HL-60 (cell line): ENCODE measurements at regions not wholly inside any gene's neighbourhood (a gene's known extent, or its start where the extent isn't known, plus 50 kb on each side); places are given as distances from the start of the nearest gene placed in this dataset.

Experiments used
- DNase-seq, 2 experiments: peaks; one replicate each; pipeline ENCODE4 v3.0.0-alpha.2; 2010 to 2020; ENCODE audit warnings: low read depth in 1 of 2, low spot score in 1 of 2
- H3K27ac ChIP-seq: fragments of 250-450 bp; sonication (Bioruptor Pico); replicated peaks from 2 replicates; pipeline ENCODE4 v1.5.1; 2020; ENCODE audit warnings: mild to moderate bottlenecking, moderate library complexity
- H3K27me3 ChIP-seq: fragments of 250-450 bp; sonication (Bioruptor Pico); 2 replicates; pipeline ENCODE4 v1.5.1; 2021; ENCODE audit warnings: mild to moderate bottlenecking, moderate library complexity; ENCODE audit not compliant: insufficient read depth, poor library complexity, severe bottlenecking
- H3K4me3 ChIP-seq: replicated peaks from 2 replicates; pipeline ENCODE4 v1.5.1; 2011; ENCODE audit warnings: mild to moderate bottlenecking, control low read depth, low read length; ENCODE audit not compliant: insufficient read depth
- CTCF ChIP-seq: IDR thresholded peaks from one replicate; pipeline ENCODE4 v1.5.1; 2011; ENCODE audit warnings: low read length, control low read depth, inconsistent platforms; ENCODE audit not compliant: insufficient read depth
- GABPA ChIP-seq: IDR thresholded peaks from 2 replicates; pipeline ENCODE4 v1.6.1; 2012; ENCODE audit warnings: low read depth
- POLR2AphosphoS5 ChIP-seq: IDR thresholded peaks from 2 replicates; pipeline ENCODE4 v1.6.1; 2012; ENCODE audit warnings: low read depth
- REST ChIP-seq: IDR thresholded peaks from 2 replicates; pipeline ENCODE4 v1.6.1; 2012; ENCODE audit warnings: low read depth; ENCODE audit not compliant: insufficient replicate concordance
- SPI1 ChIP-seq: IDR thresholded peaks from 2 replicates; pipeline ENCODE4 v1.6.1; 2012; ENCODE audit warnings: low read depth, mild to moderate bottlenecking, borderline replicate concordance

GRCh38 chr1:239239529-239239928, 146.8 kb upstream of the CHRM3 start:
- Histone ChIP-seq H3K27me3 (no peaks in the 10 kb centered on the region), H3K27ac (no peak overlapping the region), H3K4me3 (no peak overlapping the region)
- TF ChIP-seq POLR2AphosphoS5 (no peak), REST (no peak), SPI1 (no peak), CTCF (no peak), GABPA (no peak)
- DNase-seq: no peak

GRCh38 chr1:239237912-239238311, 148.5 kb upstream of the CHRM3 start:
- Histone ChIP-seq H3K27me3 (no peaks in the 10 kb centered on the region), H3K27ac (no peak overlapping the region), H3K4me3 (no peak overlapping the region)
- DNase-seq: no peak
- TF ChIP-seq POLR2AphosphoS5 (no peak), SPI1 (no peak), REST (no peak), GABPA (no peak), CTCF (no peak)

GRCh38 chr1:239233626-239234025, 152.7 kb upstream of the CHRM3 start:
- Histone ChIP-seq H3K27ac (no peak overlapping the region), H3K27me3 (no peaks in the 10 kb centered on the region), H3K4me3 (no peak overlapping the region)
- no peak for TF ChIP-seq CTCF
- no peak for TF ChIP-seq SPI1
- no peak for TF ChIP-seq GABPA
- TF ChIP-seq POLR2AphosphoS5: no peak
- no peak for TF ChIP-seq REST
- DNase-seq: no peak
